A549 (cell line): ENCODE measurements at regions not wholly inside any gene's neighbourhood (a gene's known extent, or its start where the extent isn't known, plus 50 kb on each side); places are given as distances from the start of the nearest gene placed in this dataset.

Experiments
- ATAC-seq, 2 experiments: fragments of 200-7000 bp in 1 of 2; fragments of >200 bp in 1 of 2; cut with Nextera tagmentation in 1 of 2; cut with Tn5 transposase in 1 of 2; 3 replicates each; pipeline versions ENCODE4 v1.8.0 to v1.9.1; 2018 to 2020; ENCODE audit warnings: mild to moderate bottlenecking in 1 of 2, moderate library complexity in 1 of 2
- CTCF ChIA-PET: fragments of 300-600 bp; sonication (Branson Sonifier 250); formaldehyde crosslinking; extraction: SDS; loops from one replicate; lab custom pipeline; 2021; ENCODE audit warnings: antibody characterized with exemption, inconsistent platforms; lab: Yijun Ruan, JAX
- POLR2A ChIA-PET: fragments of 350-600 bp; formaldehyde crosslinking; extraction: SDS; loops from one replicate; lab custom pipeline; 2021; ENCODE audit warnings: antibody characterized with exemption, inconsistent platforms; lab: Yijun Ruan, JAX
- DNase-seq, 2 experiments: peaks; one replicate each; pipeline versions ENCODE4 v3.0.0 to v3.0.0-alpha.2; 2011 to 2016; ENCODE audit warnings: low read depth in 1 of 2, low spot score in 1 of 2
- FAIRE-seq: peaks from 2 replicates; lab custom pipeline; 2011; peaks lifted over from hg19 to GRCh38; lab: Jason Lieb, UNC
- H3K27ac ChIP-seq, 2 experiments: fragments of >200 bp; sonication (Bioruptor Twin); formaldehyde crosslinking; 3 replicates each; pipeline ENCODE4 v1.5.1; 2016 to 2017
- H3K4me1 ChIP-seq: fragments of >200 bp; sonication (Bioruptor Twin); formaldehyde crosslinking; 3 replicates; pipeline ENCODE4 v1.6.1; 2016
- H3K4me2 ChIP-seq: fragments of >200 bp; sonication (Bioruptor Twin); formaldehyde crosslinking; 3 replicates; pipeline ENCODE4 v1.6.1; 2016
- H3K4me3 ChIP-seq: fragments of >200 bp; sonication (Bioruptor Twin); formaldehyde crosslinking; 3 replicates; pipeline ENCODE4 v1.5.1; 2016
- H3K9me3 ChIP-seq: fragments of >200 bp; sonication (Bioruptor Twin); formaldehyde crosslinking; 3 replicates; pipeline ENCODE4 v1.6.1; 2016
- BHLHE40 ChIP-seq: IDR thresholded peaks from 2 replicates; pipeline ENCODE4 v1.6.1; 2012; ENCODE audit warnings: low read depth, low read length, inconsistent platforms
- CBX2 ChIP-seq: fragments of 200-600 bp; sonication (generic); IDR thresholded peaks from 2 replicates; pipeline ENCODE4 v1.6.1; 2016; ENCODE audit warnings: low read depth, mild to moderate bottlenecking, borderline replicate concordance
- CHD2 ChIP-seq: fragments of 150-350 bp; IDR thresholded peaks from 2 replicates; pipeline ENCODE4 v1.6.1; 2014; ENCODE audit warnings: low read length; ENCODE audit not compliant: partially characterized antibody
- CHD4 ChIP-seq: fragments of 200-600 bp; sonication (generic); IDR thresholded peaks from 2 replicates; pipeline ENCODE4 v1.6.1; 2016; ENCODE audit warnings: antibody characterized with exemption, mild to moderate bottlenecking, borderline replicate concordance
- E2F6 ChIP-seq: IDR thresholded peaks from 2 replicates; pipeline ENCODE4 v1.6.1; 2012; ENCODE audit warnings: low read depth, borderline replicate concordance
- EHF ChIP-seq: fragments of 250-450 bp; sonication (Bioruptor Pico); IDR thresholded peaks from 2 replicates; pipeline ENCODE4 v1.5.0; 2020; ENCODE audit warnings: mild to moderate bottlenecking
- EP300 ChIP-seq, 2 experiments: fragments of >200 bp; sonication (Bioruptor Twin); formaldehyde crosslinking; IDR thresholded peaks; 2 replicates in 1 of 2; 3 replicates in 1 of 2; pipeline ENCODE4 v1.6.1; 2016 to 2017
- FOSB ChIP-seq: fragments of 250-450 bp; sonication (Bioruptor Pico); IDR thresholded peaks from 2 replicates; pipeline ENCODE4 v1.5.0; 2020; ENCODE audit warnings: mild to moderate bottlenecking, moderate library complexity
- FOSL2 ChIP-seq, 2 experiments: fragments of 450-650 bp in 1 of 2; fragments of >200 bp in 1 of 2; sonication (Bioruptor Twin) in 1 of 2; formaldehyde crosslinking; IDR thresholded peaks; 2 replicates each; pipeline versions ENCODE4 v1.5.0 to v1.6.1; 2016 to 2020; ENCODE audit warnings: mild to moderate bottlenecking in 1 of 2, moderate library complexity in 1 of 2
- FOXS1 ChIP-seq: fragments of 250-450 bp; sonication (Bioruptor Pico); IDR thresholded peaks from 2 replicates; pipeline ENCODE4 v1.5.0; 2020; ENCODE audit warnings: mild to moderate bottlenecking, moderate library complexity
- GATA3 ChIP-seq: IDR thresholded peaks from 2 replicates; pipeline ENCODE4 v1.6.1; 2012; ENCODE audit warnings: borderline replicate concordance
- HES2 ChIP-seq: fragments of >200 bp; sonication (Bioruptor Twin); formaldehyde crosslinking; IDR thresholded peaks from 2 replicates; pipeline ENCODE4 v1.6.1; 2016
- JUNB ChIP-seq: fragments of >200 bp; sonication (Bioruptor Twin); formaldehyde crosslinking; IDR thresholded peaks from 2 replicates; pipeline ENCODE4 v1.6.1; 2016
- KDM1A ChIP-seq: fragments of 200-600 bp; sonication (generic); IDR thresholded peaks from 2 replicates; pipeline ENCODE4 v1.6.1; 2016; ENCODE audit warnings: low read depth, mild to moderate bottlenecking
- MAX ChIP-seq: IDR thresholded peaks from 2 replicates; pipeline ENCODE4 v1.6.1; 2012
- NPAS2 ChIP-seq: fragments of 250-450 bp; sonication (Bioruptor Pico); IDR thresholded peaks from 2 replicates; pipeline ENCODE4 v1.8.0; 2022; ENCODE audit warnings: mild to moderate bottlenecking, moderate library complexity, borderline replicate concordance
- NR3C1 ChIP-seq: fragments of >200 bp; sonication (Bioruptor Twin); formaldehyde crosslinking; IDR thresholded peaks from 3 replicates; pipeline ENCODE4 v1.6.1; 2017
- PBX3 ChIP-seq: IDR thresholded peaks from 2 replicates; pipeline ENCODE4 v1.6.1; 2012
- PHF8 ChIP-seq: fragments of 200-600 bp; sonication (generic); IDR thresholded peaks from 2 replicates; pipeline ENCODE4 v1.6.1; 2016; ENCODE audit warnings: low read depth, mild to moderate bottlenecking, antibody characterized with exemption, moderate library complexity, borderline replicate concordance
- POLR2A ChIP-seq: IDR thresholded peaks from 2 replicates; pipeline ENCODE4 v1.6.1; 2012; ENCODE audit warnings: mild to moderate bottlenecking, low read length
- RAD21 ChIP-seq, 2 experiments: fragments of >200 bp in 1 of 2; sonication (Bioruptor Twin) in 1 of 2; formaldehyde crosslinking in 1 of 2; IDR thresholded peaks in 1 of 2; conservative IDR thresholded peaks in 1 of 2; 2 replicates in 1 of 2; 3 replicates in 1 of 2; pipeline ENCODE4 v1.6.1; 2012 to 2018; ENCODE audit warnings: inconsistent platforms in 1 of 2
- RFX5 ChIP-seq: fragments of 450-650 bp; IDR thresholded peaks from 2 replicates; pipeline ENCODE4 v1.7.1; 2014; ENCODE audit warnings: antibody characterized with exemption, mild to moderate bottlenecking, moderate library complexity
- ZNF302 ChIP-seq: fragments of 250-450 bp; sonication (Bioruptor Pico); IDR thresholded peaks from 2 replicates; pipeline ENCODE4 v1.9.0; 2021; ENCODE audit warnings: inconsistent platforms, mild to moderate bottlenecking, moderate library complexity
- WGBS: methylation state at CpG from one replicate; pipeline ENCODE4 v1.1.6; 2017; ENCODE audit errors: missing lambda C conversion rate; 5-methylcytosine and 5-hydroxymethylcytosine counted together
- TF ChIP-seq, protein P1 (sequence below): fragments of 250-450 bp; sonication (Bioruptor Pico); IDR thresholded peaks from 2 replicates; pipeline ENCODE4 v1.5.0; 2020; ENCODE audit warnings: low read depth, mild to moderate bottlenecking, moderate library complexity
- TF ChIP-seq, protein P2 (sequence below): fragments of 150-350 bp; IDR thresholded peaks from 2 replicates; pipeline ENCODE4 v1.6.1; 2014; ENCODE audit warnings: low read depth, mild to moderate bottlenecking, low read length

DNA sequence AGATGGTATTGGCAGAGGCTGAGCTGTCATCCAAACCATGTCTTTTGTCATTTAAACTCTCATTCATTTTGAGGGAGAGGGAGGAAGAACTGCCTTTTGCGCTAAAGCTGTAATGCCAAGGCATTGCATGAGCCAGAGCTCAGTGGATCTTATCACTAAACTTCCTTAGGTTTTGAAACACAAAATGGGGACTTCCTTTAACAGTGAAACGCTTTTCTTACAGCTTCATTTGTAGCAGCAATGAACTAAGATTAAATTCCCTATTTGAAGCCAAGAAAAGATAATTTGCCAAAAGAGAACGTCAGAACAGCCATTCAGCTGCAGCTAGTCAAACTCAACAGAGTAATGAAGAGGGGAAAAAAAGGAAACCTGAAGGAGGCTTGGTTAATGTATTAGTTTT, 143.5 kb upstream of the MMADHC start:
- H3K4me2 ChIP-seq, result no peak overlapping the region; the same call in 2 of the 3 replicates
- no peak for TF ChIP-seq JUNB
- TF ChIP-seq NPAS2 (CRISPR knock-in tag), result no peak
- no peak for TF ChIP-seq PBX3
- no peak for TF ChIP-seq EHF
- TF ChIP-seq, protein P1, sequence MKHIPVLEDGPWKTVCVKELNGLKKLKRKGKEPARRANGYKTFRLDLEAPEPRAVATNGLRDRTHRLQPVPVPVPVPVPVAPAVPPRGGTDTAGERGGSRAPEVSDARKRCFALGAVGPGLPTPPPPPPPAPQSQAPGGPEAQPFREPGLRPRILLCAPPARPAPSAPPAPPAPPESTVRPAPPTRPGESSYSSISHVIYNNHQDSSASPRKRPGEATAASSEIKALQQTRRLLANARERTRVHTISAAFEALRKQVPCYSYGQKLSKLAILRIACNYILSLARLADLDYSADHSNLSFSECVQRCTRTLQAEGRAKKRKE, result no peak
- TF ChIP-seq, all 56 proteins: peak for 0
- WGBS, result 84% methylated on average over 3 of the region's 3 CpGs
- CTCF ChIA-PET, result interaction anchor here (1.0 kb wide), 1 partner anchor 13 kb away, joined by 3 read pairs; no protein-coding TSS in a partner anchor
- POLR2A ChIA-PET, result no interaction called here
- no peak for DNase-seq
- Histone ChIP-seq H3K9me3 (0 out of 3 replicates have a peak, but pooled peaks cover 2% of the 10 kb centered on the region), H3K27ac (peak overlapping the region; percentile 70 to 79; a peak in 5 of 6 replicates), H3K4me1 (peaks cover 39% of the 10 kb centered on the region), H3K4me3 (no peak overlapping the region)
- no peak for ATAC-seq
- no peak for FAIRE-seq

DNA sequence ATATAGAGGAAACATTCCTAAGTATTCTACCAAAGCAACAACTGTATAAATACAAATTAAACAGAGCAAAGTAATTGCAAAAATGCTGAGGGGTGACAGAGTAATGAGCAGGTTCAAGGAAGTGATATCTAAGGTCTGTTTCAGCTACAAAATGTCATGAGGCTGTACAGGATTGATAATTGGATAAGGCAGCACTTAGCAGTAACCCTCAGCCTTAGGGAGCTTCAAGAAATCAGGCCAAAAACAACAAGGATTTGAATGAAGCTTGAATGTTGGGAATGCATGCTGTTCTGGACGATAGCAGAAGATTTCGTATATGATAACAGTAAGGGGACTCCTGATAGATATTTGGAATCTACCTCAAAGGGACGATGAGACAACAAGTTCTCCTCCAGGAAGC, 142.0 kb upstream of the MMADHC start:
- Histone ChIP-seq H3K9me3 (no peaks in the 10 kb centered on the region), H3K4me3 (no peak overlapping the region), H3K4me2 (no peak overlapping the region), H3K4me1 (peaks cover 33% of the 10 kb centered on the region), H3K27ac (no peak overlapping the region)
- ATAC-seq, result no peak
- ChIA-PET CTCF (no interaction called here), POLR2A (no interaction called here)
- no peak for TF ChIP-seq E2F6
- TF ChIP-seq HES2, result no peak
- TF ChIP-seq FOXS1 (CRISPR knock-in tag), result no peak
- TF ChIP-seq EP300 (IDR thresholded peaks at IDR 0.05), result no peak
- TF ChIP-seq RAD21 (conservative IDR thresholded peaks at IDR 0.05 in 1 of 2, IDR thresholded peaks at IDR 0.05 in 1 of 2), result no peak
- TF ChIP-seq ZNF302, result no peak
- no peak for TF ChIP-seq POLR2A
- no peak for TF ChIP-seq CHD2
- no peak for TF ChIP-seq FOSL2 (IDR thresholded peaks at IDR 0.05)
- TF ChIP-seq FOSL2 (CRISPR knock-in tag; IDR thresholded peaks at IDR 0.05), result no peak
- TF ChIP-seq KDM1A, result no peak
- TF ChIP-seq GATA3, result no peak
- TF ChIP-seq PHF8, result no peak
- TF ChIP-seq BHLHE40, result no peak
- no peak for TF ChIP-seq RFX5
- TF ChIP-seq CHD4, result no peak
- no peak for TF ChIP-seq NPAS2 (CRISPR knock-in tag)
- no peak for TF ChIP-seq MAX
- TF ChIP-seq NR3C1, result no peak
- DNase-seq, result no peak
- FAIRE-seq, result no peak
- WGBS, result 79% methylated on average over 3 of the region's 3 CpGs

GRCh38 chr2:149727927-149728326, 140.4 kb upstream of the MMADHC start:
- no peak overlapping the region for H3K27ac ChIP-seq
- H3K4me2 ChIP-seq, result no peak overlapping the region
- ATAC-seq (no peak), FAIRE-seq (no peak), DNase-seq (no peak)
- POLR2A ChIA-PET, result no interaction called here
- CTCF ChIA-PET, result no interaction called here
- H3K4me3 ChIP-seq, result no peak overlapping the region
- 71% methylated on average over 3 of the region's 3 CpGs for WGBS
- H3K4me1 ChIP-seq, result peaks cover 17% of the 10 kb centered on the region
- H3K9me3 ChIP-seq, result no peaks in the 10 kb centered on the region
- TF ChIP-seq, protein P2, sequence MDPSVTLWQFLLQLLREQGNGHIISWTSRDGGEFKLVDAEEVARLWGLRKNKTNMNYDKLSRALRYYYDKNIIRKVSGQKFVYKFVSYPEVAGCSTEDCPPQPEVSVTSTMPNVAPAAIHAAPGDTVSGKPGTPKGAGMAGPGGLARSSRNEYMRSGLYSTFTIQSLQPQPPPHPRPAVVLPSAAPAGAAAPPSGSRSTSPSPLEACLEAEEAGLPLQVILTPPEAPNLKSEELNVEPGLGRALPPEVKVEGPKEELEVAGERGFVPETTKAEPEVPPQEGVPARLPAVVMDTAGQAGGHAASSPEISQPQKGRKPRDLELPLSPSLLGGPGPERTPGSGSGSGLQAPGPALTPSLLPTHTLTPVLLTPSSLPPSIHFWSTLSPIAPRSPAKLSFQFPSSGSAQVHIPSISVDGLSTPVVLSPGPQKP, result no peak
- TF ChIP-seq NR3C1 (no peak), RFX5 (no peak), CBX2 (no peak), FOSB (CRISPR knock-in tag) (no peak)
